ENCODE measurements at regions not wholly inside any gene's neighbourhood (a gene's known extent, or its start where the extent isn't known, plus 50 kb on each side); places are given as distances from the start of the nearest gene placed in this dataset.
A peak's percentile ranks its signal among the peaks of the same experiment; 100 is the strongest.
"Not testable (repeated sequence)": the region's sequence is repeated elsewhere in the genome, so short reads cannot be mapped to it uniquely, and the experiment has no call there.

- no peak for DNase-seq (ENCODE audit: low spot score)
Observed at GRCh38 chr2:186181625-186182024, 304.4 kb upstream of the ZC3H15 start.

- DNase-seq (ENCODE audit: low spot score) = not testable (repeated sequence)
Observed at GRCh38 chr2:186182366-186182765, 303.7 kb upstream of the ZC3H15 start.

DNA sequence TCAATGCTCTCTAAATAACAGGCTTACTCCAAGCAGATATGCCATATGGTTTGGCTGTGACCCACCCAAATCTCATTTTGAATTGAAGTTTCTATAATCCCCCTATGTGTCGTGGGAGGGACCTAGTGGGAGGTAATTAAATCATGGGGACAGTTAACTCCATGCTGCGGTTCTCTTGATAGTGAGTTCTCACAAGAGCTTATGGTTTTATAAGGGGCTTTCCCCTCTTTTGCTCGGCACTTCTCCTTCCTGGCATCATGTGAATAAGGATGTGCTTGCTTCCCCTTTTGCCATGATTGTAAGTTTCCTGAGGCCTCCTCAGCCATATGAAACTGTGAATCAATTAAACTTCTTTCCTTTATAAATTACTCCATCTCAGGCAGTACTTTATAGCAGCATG lies 302.7 kb upstream of the ZC3H15 start:
- DNase-seq (ENCODE audit: low spot score) = no peak

GRCh38 chr2:186187854-186188253 lies 298.2 kb upstream of the ZC3H15 start:
- DNase-seq (ENCODE audit: low spot score) = no peak

DNA sequence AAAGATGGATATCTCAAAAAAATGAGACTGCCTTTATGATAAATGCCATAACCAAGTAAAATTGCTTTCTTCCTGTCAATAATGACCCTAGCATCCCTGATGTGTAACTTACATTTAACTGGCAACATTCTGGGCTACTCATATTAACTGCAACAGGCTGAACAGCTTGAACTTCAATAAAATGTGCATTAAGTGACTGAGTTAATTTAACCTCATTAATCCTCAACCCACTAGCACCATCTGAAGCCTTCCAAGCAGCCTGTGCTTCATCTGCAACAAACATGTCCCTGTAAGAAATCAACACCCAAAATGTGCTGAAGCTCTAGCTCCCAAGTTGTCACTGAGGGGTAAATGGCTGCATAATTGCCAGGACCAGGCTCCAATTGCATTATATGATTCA lies 296.2 kb upstream of the ZC3H15 start:
- no peak for DNase-seq (ENCODE audit: low spot score)

DNA sequence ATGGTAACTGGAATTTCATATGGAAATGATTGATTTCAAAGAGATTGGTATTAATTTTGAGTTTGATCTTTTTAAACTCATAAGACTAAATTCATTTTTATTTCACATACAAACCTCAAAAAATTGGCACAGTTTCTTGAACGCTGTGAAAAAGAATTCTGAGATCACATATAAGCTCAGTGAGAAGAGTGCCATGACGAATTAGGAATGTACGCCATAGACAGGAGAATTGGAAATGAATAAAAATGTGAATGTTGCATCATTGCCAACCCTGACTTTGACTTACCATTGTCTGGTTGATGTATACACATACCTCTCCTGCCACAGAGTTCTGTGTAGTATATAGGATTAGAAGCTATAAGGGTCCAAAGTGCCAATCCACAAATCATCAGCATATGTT lies 290.4 kb upstream of the ZC3H15 start:
- DNase-seq (ENCODE audit: low spot score) = no peak

DNA sequence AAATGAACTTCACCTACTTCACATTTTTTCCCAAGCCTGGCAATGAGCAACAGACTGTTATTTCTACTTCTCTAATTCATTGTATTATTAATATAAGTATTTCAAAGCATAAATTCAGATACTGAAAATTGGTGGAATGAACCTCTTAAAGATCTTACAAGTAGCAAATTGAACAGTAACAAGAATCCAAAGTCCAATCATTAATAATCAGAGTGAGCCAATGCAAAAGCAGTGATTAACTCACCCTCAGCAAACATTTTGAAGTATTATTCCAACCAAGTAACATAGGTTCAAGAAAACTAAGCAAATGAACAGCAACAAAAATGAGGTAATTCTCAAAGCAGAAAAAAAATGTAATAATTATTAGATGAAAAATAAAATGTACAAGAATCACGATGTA lies 288.1 kb upstream of the ZC3H15 start:
- no peak for DNase-seq (ENCODE audit: low spot score)

DNA sequence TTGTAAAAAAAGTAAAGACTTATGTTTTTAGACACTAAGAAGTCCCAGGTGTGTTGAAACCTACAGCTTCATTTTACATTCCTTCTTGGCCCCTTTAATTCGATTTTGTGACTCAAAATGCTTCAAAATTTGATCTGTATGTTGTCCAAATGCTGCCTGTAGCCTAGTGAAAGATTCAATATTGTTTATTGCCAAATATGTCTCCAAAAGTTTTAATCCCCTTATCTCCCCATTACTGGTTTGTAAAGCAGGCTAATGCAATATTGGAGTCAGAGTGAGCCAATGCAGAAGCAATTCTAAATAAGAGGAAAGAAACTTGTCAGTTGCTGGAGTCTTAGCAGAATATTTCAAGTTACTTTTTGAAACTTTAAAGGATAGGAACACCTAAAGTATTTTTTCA lies 287.0 kb upstream of the ZC3H15 start:
- DNase-seq (ENCODE audit: low spot score) = no peak

DNA sequence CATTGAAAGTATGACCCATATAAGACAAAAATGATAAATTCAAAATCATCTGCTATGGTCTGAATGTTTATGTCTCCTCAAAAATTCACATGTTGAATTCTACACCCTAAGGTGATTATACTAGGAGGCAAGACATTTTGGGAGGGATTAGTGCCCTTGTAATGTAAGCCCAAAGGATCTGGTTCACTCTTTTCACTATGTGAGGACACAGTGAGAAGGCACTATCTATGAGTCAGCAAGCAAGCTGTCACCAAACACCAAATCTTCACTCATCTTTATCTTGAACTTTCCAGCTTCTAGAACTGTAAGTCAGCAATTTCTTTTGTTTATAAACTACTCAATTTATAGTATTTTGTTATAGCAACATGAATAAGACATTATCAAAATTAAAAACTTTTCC lies 284.7 kb upstream of the ZC3H15 start:
- no peak for DNase-seq (ENCODE audit: low spot score)

GRCh38 chr2:186205254-186205911 lies 280.7 kb upstream of the ZC3H15 start:
- no peak for DNase-seq (ENCODE audit: low spot score)

- DNase-seq (ENCODE audit: low spot score) = no peak
Observed at GRCh38 chr2:186209532-186209931, 276.5 kb upstream of the ZC3H15 start.

- DNase-seq (ENCODE audit: low spot score) = no peak
Observed at GRCh38 chr2:186220409-186220808, 265.7 kb upstream of the ZC3H15 start.

DNA sequence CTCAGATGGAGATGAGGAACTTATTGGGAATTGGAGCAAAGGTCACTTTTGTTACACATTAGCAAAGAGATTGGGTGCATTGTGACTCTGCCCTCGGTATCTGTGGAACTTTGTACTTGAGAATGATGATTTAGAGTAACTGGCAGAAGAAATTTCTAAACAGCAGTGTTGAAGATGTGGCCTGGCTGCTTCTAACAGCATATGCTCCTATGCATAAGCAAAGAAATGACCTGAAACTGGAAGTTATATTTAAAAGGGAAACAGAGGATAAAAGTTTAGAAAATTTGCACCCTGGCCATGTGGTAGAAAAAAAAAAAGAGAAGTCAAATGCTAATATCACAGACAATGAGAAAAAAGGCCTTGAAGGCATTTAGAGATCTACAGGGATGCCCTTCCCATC lies 256.8 kb upstream of the ZC3H15 start:
- no peak for DNase-seq (ENCODE audit: low spot score)

GRCh38 chr2:186241874-186242273 lies 244.2 kb upstream of the ZC3H15 start:
- DNase-seq (ENCODE audit: low spot score) = no peak

DNA sequence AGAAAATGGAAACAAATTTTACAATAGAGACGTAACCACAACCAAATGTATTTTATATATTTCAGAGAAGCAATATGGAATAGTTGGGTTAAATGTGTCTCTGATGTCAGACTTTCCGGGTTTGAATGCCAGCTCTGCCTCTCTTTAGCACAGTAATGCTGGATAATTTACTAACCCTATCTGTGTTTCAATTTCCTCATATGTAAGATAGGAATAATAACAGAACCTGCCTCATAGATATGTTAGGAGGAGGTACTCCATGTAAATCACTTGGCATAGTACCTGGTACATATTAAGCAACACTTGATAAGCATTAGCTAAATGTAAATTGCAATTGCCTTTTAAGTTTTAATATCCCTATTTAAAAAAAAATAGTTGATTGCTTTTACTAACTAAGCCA lies 231.3 kb upstream of the ZC3H15 start:
- no peak for DNase-seq (ENCODE audit: low spot score)

DNA sequence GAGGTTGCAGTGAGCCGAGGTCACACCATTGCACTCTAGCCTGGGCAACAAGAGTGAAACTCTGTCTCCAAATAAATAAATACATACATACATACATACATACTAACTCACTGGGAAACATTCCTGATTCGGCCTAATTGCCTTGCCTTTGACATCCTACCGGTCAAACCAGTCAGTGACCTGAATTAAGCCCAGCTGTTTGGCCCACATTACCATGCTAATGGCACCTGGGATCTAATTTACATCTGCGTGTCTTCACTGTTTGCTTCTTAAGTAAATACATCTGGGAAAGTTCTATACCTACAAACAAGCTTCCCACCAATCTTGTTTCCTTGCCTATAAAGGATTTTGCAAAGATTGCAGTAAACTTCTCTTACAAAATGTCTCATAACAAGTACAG lies 230.2 kb upstream of the ZC3H15 start:
- no peak for DNase-seq (ENCODE audit: low spot score)

DNA sequence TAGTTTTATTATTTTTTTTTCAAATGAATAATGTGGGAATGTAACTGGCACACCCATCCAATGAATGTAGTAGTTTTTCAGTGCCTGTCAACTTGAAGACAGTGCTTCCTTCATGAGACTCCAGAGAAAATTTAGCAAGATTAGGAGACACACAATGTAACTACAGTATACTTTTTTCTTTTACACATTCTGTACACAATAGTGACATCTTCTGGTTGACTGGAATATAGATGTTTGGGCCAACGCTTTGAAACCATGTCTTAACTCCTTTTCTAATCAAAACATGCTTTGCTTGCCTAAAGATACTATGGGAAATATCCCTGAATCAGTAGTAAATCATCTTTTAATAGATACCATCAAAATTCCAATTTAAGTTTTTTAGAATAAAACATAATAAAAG lies 229.5 kb upstream of the ZC3H15 start:
- DNase-seq (ENCODE audit: low spot score) = peak; percentile 54

DNA sequence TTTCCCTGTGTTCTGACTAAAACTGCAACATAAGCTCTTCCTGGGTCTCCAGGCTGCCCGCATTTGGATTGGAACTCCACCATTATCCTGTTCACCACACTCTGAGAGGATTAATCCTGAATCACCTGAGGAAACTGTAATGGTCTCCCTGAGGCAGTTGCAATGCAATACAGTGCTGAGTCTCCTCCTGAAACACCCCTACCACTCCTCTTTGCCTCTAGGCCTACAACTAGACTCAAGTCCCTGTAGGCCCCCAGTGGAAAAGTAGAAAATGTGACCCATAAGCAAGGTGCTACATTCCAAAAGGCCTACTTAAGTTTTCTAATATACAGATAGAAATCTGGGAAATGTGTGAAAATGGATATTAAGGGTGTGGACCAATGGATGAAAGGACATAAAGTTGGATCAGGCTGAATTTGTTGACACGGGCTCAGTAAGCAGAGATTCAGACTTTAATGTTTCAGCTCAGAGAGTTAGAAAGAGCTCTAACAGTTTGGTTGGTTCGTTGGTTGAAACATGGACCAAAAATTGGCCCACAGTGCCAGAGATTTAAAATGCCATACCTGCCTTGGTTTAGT lies 222.3 kb upstream of the ZC3H15 start:
- no peak for DNase-seq (ENCODE audit: low spot score)

- no peak for DNase-seq (ENCODE audit: low spot score)
Observed at GRCh38 chr2:186269536-186269935, 216.5 kb upstream of the ZC3H15 start.

- no peak for DNase-seq (ENCODE audit: low spot score)
Observed at GRCh38 chr2:186273953-186274352, 212.1 kb upstream of the ZC3H15 start.

DNA sequence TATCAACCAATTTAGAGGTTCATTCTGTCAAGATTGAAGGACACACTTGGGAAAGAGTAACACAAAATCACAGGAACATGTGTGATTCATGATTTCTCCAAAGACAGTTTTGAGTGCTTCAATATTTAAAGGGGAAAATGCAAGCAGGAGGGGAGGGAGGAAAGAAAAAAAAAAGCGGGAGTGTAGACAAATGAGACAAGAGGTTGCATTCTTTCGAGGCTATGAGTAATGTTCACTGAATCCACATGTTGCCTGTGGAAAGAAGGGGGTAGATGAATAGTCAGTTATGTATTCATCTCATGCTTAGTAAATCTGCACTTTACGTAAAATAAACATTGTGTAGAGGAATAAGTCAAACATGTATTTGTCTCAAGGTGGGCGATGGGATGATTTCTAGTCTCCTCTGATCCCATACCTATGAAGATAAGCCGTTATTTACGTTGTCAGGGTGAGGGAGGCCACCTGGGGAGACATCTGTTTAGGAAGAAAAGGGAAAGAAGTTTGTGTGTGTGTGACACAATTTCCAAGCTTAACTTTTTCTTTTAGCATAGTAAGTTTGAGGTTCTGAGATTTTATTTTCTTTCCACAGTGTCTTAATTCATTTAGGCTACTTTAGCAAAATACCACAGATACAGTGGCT lies 211.0 kb upstream of the ZC3H15 start:
- DNase-seq (ENCODE audit: low spot score) = peak; percentile 4

DNA sequence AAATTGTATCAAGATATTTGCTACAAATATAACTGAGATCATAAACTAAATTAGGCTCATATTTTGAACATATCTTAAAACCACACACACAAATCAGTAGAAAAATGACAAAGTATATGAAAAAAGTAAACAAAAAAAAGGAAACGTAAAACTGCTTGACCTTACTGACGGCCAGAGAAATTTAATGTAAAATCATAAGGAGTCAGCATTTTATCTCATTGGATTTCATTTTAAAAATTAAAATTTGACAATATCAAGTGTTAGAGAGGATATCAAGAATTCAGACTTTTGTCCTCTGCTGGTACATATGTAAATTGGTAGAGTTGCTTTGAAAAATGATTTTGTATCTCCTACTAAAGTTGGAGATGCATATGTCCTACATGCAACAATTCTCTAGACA lies 209.2 kb upstream of the ZC3H15 start:
- DNase-seq (ENCODE audit: low spot score) = no peak

DNA sequence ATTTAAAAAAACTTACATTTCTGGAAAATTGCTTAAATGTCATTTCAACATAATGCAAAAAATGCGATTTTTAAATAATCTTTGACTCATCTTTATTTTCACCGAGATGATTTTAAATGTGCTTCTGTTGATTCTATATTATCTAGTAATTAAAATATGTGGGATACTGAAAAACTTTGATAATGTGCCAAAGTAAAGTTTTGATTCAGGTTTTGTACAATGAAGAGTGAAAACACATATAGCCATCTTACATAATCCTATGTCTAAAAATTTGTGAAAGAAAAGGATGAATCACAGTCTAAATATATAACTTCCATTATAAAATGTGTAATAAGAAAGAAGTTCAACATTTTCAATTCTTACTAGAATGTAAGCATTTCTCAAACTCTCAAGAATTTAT lies 204.3 kb upstream of the ZC3H15 start:
- DNase-seq (ENCODE audit: low spot score) = no peak
